Right cardiac atrium (tissue), 5 donors: ENCODE measurements at regions not wholly inside any gene's neighbourhood (a gene's known extent, or its start where the extent isn't known, plus 50 kb on each side); places are given as distances from the start of the nearest gene placed in this dataset.
"Not testable (repeated sequence)": the region's sequence is repeated elsewhere in the genome, so short reads cannot be mapped to it uniquely, and the experiment has no call there.

Experiments
- ATAC-seq, 2 donors: fragments of 200-7000 bp; cut with Tn5 transposase; one replicate each; pipeline versions ENCODE4 v1.8.0 to v1.9.1; 2020; ENCODE audit warnings: moderate library complexity in 2 of 2, mild to moderate bottlenecking in 1 of 2
- DNase-seq, 3 donors: peaks; one replicate each; pipeline ENCODE4 v3.0.0-alpha.2; 2020
- H3K27ac ChIP-seq: one replicate; pipeline ENCODE4 v1.5.1; 2013; ENCODE audit warnings: mild to moderate bottlenecking, low read length, control low read depth, moderate library complexity
- H3K27me3 ChIP-seq: one replicate; pipeline ENCODE4 v1.6.1; 2013; ENCODE audit not compliant: control insufficient read depth, insufficient read depth
- H3K4me1 ChIP-seq: one replicate; pipeline ENCODE4 v1.6.1; 2013; ENCODE audit warnings: low read length; ENCODE audit not compliant: control insufficient read depth, insufficient read depth
- H3K4me3 ChIP-seq: one replicate; pipeline ENCODE4 v1.5.1; 2013; ENCODE audit warnings: low read length, control low read depth
- H3K9me3 ChIP-seq: one replicate; pipeline ENCODE4 v1.6.1; 2013; ENCODE audit warnings: low read length; ENCODE audit not compliant: control insufficient read depth
- WGBS: extraction: QIAGEN DNeasy Blood & Tissue Kit; methylation state at CpG from one replicate; pipeline ENCODE4 v1.1.7; 2013; 5-methylcytosine and 5-hydroxymethylcytosine counted together
- intact Hi-C, 4 donors: fragments of 100-400 bp; cut with DNase I; formaldehyde crosslinking; loops; one replicate each; pipeline versions ENCODE4 v1.11.0 to v1.14.0; 2022 to 2023
- donor health status: healthy with polysubstance abuse.
- donor health status: DM: no; HTN: yes; CAD: no.
- donor health status: DM: no; HTN: no; CAD: no.
- donor health status: DM: no; HTN: yes; CAD: no; lungs with severe emphysema.
- donor health status: DM: yes; HTN: yes; CAD: no.

DNA sequence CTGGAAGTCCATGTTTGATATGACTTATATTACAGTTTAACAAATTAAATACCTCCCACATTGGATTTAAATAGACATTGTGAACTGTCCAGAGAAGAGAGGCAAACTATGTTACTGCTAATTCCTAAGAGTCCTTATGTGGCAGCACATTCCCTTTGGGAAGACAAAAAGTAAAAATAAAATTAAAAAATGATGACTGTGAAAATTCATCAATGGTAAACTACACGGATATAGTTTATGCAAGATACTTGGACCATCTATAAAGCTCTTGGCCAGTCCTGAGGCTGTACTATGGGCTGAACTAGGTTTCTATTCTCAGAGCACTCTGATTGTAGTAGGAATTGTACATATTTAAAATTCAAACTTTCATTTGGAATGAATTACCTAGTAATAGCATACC lies 206.4 kb downstream of the LRRK2 start:
- Histone ChIP-seq H3K27me3 (no peaks in the 10 kb centered on the region), H3K4me3 (no peak overlapping the region), H3K9me3 (no peaks in the 10 kb centered on the region), H3K4me1 (no peaks in the 10 kb centered on the region), H3K27ac (no peak overlapping the region)
- intact Hi-C loops: no loop called here
- no peak for ATAC-seq
- DNase-seq: no peak
- 68% methylated on average over 1 of the region's 1 CpG for WGBS

DNA sequence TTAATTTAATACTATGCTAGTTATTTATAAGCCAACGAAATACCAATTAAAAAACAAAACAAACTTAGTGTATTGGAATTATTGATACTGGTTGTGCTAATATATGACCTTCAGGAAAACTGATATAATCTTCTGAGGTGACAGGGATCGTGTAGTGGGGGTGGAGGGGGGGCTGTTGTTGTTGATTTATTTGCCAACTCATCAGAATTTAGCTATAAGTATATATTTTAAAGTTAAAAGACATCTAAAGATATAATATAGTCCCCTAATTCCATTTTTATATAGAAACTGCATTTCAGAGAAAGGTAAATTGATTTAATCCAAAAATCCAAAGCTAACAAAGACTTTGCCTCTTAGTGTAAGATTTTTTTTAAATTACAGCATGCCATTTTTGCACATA lies 210.5 kb downstream of the LRRK2 start:
- H3K4me1 ChIP-seq: no peaks in the 10 kb centered on the region
- H3K4me3 ChIP-seq: no peak overlapping the region
- DNase-seq (no peak), ATAC-seq (no peak)
- no peaks in the 10 kb centered on the region for H3K27me3 ChIP-seq
- 55% methylated on average over 2 of the region's 2 CpGs for WGBS
- intact Hi-C loops: no loop called here
- H3K27ac ChIP-seq: no peak overlapping the region
- H3K9me3 ChIP-seq: no peaks in the 10 kb centered on the region

DNA sequence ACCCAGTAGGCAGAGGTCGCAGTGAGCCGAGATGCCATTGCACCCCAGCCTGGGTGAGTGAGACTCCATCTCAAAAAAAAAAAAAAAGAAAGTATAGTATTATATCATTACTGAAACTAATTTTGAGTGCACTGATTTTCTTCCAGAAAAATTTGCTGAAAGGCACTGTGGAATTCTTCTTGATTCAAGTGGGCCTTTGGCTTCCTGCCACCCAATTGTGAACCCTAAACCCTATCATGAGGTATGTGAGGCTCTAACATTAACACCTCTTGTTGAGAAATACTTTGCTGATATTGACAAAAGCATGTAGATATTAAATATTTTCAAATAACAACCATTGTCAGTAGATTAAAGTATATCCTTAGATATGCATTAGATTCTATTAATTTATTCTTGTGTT lies 211.2 kb downstream of the LRRK2 start:
- Histone ChIP-seq H3K4me1 (no peaks in the 10 kb centered on the region), H3K27me3 (no peaks in the 10 kb centered on the region), H3K9me3 (no peaks in the 10 kb centered on the region), H3K4me3 (no peak overlapping the region), H3K27ac (no peak overlapping the region)
- whole genome bisulfite sequencing: 79% methylated on average over 2 of the region's 2 CpGs
- DNase-seq (no peak), ATAC-seq (no peak)
- intact Hi-C loops: no loop called here

DNA sequence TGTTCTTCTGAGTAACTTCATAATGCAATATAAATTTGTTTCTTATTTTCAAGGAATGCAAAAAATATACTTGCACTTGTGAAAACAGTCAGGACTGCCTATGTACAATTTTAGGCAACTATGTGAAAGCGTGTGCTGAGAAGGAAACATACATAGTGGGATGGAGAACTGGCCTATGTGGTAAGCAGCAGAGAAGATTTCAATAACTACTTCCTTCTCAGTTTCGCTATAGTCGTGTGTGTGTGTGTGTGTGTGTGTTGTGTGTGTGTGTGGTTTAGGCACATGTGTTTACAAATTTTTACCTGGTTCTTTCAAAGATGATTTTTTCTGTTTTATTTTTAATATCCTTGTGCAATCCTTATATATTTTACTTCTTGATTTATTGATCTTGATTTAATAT lies 211.8 kb downstream of the LRRK2 start:
- H3K9me3 ChIP-seq: no peaks in the 10 kb centered on the region
- WGBS: 73% methylated on average over 3 of the region's 3 CpGs
- no peak for ATAC-seq
- no peak for DNase-seq
- no peaks in the 10 kb centered on the region for H3K4me1 ChIP-seq
- H3K27ac ChIP-seq: no peak overlapping the region
- intact Hi-C loops: no loop called here
- no peaks in the 10 kb centered on the region for H3K27me3 ChIP-seq
- H3K4me3 ChIP-seq: no peak overlapping the region

DNA sequence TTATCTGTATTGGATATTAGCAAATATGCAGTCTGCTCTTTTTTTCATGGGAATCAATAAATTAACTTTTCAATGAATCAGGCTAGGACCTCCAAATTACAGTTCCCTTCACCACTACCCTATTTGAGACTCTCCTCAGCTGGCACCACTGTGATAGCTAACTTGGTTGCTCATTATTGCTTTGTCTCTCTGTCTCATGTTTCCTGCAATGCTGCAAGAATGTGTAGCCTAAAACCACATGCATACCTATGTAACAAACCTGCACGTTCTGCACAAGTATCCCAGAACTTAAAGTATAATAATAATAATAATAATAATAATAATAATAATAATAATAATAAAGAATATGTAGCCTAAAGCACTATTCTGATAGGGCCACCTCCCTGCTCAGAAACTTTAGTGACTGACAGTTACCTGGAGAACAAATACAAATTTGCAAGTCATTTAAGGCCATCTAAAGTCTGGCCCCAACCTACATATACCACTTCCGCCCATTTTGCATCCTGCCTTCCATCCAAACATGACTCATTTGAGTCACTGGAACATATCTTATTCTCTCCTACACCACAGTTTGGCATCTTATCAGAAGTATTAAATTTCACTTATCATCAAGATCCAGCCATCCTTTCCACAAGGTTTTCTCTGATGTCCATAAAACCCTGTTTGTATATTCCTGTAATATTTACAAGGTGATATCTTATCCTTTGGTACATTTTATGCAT lies 215.1 kb downstream of the LRRK2 start:
- no peak for DNase-seq
- no peaks in the 10 kb centered on the region for H3K27me3 ChIP-seq
- WGBS: 73% methylated on average over 2 of the region's 2 CpGs
- no peak overlapping the region for H3K4me3 ChIP-seq
- intact Hi-C loops: no loop called here
- ATAC-seq: no peak
- no peaks in the 10 kb centered on the region for H3K9me3 ChIP-seq
- H3K27ac ChIP-seq: no peak overlapping the region
- no peaks in the 10 kb centered on the region for H3K4me1 ChIP-seq

DNA sequence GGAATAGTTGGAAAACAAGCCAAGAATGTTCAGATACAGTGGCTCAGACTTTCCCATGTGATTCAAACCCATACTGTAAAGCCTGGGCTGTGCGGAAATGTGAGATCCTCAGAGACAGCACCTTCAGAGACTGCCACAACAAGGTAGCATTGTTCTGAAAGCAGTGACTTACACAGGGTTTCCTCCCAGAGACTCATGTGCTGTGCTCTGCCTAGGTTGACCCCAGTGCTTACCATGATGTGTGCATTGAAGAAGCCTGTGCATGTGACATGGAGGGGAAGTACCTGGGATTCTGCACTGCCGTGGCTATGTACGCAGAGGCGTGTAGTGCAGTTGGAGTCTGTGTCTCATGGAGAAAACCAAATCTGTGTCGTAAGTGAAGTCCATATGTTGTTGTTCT lies 219.4 kb downstream of the LRRK2 start:
- no peak for ATAC-seq
- Histone ChIP-seq H3K4me3 (no peak overlapping the region), H3K27me3 (no peaks in the 10 kb centered on the region), H3K27ac (no peak overlapping the region), H3K4me1 (no peaks in the 10 kb centered on the region), H3K9me3 (no peaks in the 10 kb centered on the region)
- WGBS: 87% methylated on average over 5 of the region's 5 CpGs
- no peak for DNase-seq
- intact Hi-C loops: no loop called here

DNA sequence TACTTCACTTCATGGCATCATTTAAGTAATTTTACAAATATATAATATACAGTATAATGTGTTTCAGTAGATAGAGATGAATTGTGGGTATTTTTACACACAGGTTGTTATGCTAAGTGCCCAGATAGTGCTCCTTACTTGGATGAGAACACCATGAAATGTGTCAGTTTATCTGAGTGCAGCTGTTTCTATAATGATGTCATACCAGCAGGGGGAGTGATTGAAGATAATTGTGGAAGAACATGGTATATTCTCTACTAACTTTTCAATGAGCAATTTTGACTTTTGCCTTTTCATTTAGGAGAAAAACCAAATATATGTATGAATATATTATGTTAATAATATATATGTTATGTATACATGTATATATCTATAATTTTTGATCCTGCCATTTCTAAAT lies 221.6 kb downstream of the LRRK2 start:
- no peaks in the 10 kb centered on the region for H3K4me1 ChIP-seq
- no peak for DNase-seq
- H3K9me3 ChIP-seq: no peaks in the 10 kb centered on the region
- no peaks in the 10 kb centered on the region for H3K27me3 ChIP-seq
- intact Hi-C loops: no loop called here
- no peak overlapping the region for H3K4me3 ChIP-seq
- ATAC-seq: no peak
- no peak overlapping the region for H3K27ac ChIP-seq

DNA sequence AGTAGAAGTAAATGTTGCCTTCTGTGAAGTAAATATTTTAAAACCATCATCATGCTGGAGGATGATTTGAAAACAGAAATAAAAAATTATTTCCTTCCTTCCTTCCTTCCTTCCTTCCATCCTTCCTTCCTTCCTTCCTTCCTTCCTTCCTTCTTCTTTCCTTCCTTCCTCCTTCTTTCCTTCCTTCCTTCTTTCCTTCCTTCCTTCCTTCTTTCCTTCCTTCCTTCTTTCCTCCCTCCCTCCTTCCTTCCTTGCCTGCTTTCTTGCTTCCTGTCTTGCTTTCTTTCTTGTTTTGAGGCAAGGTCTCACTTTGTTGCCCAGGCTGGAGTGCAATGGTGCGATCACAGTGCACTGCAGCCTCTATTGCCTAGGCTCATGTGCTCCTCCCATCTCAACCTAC lies 223.7 kb downstream of the LRRK2 start:
- DNase-seq, ATAC-seq, intact Hi-C loops, H3K9me3 ChIP-seq, H3K4me3 ChIP-seq, H3K27me3 ChIP-seq, H3K4me1 ChIP-seq, H3K27ac ChIP-seq: not testable (repeated sequence)
- 96% methylated on average over 1 of the region's 1 CpG for WGBS

DNA sequence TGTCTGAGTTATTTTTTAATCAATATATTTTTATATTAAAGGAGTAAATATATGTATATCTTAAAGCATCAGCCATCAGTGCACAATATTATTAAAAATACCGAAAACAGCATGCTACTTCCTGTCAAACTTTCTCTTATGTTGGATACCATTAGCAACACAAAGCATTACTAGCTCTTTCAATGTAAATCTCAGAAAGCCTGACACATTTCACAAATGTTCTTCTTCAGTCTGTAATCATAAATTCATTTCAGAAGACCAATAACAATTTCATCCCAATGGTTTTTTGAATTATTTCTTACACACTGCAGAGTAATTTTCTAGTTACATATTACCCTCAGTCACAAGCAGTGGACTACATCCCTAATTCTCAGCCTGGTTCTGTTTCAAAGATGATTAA lies 226.9 kb downstream of the LRRK2 start:
- intact Hi-C loops: no loop called here
- 92% methylated on average over 1 of the region's 1 CpG for WGBS
- Histone ChIP-seq H3K4me3 (no peak overlapping the region), H3K9me3 (no peaks in the 10 kb centered on the region), H3K27ac (no peak overlapping the region), H3K27me3 (no peaks in the 10 kb centered on the region), H3K4me1 (no peaks in the 10 kb centered on the region)
- DNase-seq (no peak), ATAC-seq (no peak)

DNA sequence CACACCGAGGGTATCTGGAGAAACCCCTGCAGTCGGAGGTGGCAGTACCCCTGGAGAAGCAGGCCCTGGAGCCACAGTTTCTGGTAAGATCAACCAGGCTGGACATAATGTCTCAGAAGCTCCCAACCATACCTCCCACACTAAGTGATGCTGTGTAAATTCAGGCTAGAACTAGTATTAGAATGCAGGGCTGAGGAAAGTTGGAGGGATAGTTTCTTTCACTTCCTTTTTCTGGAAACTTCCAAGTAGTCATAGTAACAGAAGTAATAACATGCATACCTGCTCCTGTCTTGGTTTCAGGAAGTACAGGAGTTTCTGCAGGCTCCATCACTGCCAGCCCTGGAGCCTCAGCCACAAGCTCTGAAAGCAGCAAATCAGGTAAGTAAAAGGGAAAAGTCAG lies 228.1 kb upstream of the CNTN1 start:
- no peak overlapping the region for H3K4me3 ChIP-seq
- no peak for DNase-seq
- 77% methylated on average over 2 of the region's 2 CpGs for WGBS
- H3K9me3 ChIP-seq: no peaks in the 10 kb centered on the region
- H3K4me1 ChIP-seq: no peaks in the 10 kb centered on the region
- no peak overlapping the region for H3K27ac ChIP-seq
- no peaks in the 10 kb centered on the region for H3K27me3 ChIP-seq
- intact Hi-C loops: no loop called here
- ATAC-seq: no peak

DNA sequence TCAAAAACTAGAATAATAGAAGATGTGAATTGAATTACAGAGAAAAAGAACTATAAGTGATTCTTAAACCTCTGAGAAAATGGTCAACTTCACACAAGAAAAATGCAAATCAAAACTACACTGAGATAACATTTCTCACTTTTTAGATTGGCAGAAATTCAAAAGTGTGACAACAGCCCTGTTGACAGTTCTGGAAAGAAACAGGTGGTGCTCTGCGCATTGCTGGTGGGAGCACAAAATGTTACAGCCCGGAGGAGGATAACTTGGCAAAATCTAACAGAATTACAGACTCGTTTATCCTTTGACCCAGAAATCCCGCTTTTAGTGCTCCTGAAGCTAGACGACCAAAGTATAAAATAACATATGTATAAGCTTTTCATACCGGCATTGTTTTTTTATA lies 222.5 kb upstream of the CNTN1 start:
- 31% methylated on average over 6 of the region's 6 CpGs for WGBS
- Histone ChIP-seq H3K4me3 (no peak overlapping the region), H3K4me1 (no peaks in the 10 kb centered on the region), H3K27ac (no peak overlapping the region), H3K9me3 (no peaks in the 10 kb centered on the region), H3K27me3 (no peaks in the 10 kb centered on the region)
- DNase-seq (no peak), ATAC-seq (no peak)
- intact Hi-C loops: no loop called here

DNA sequence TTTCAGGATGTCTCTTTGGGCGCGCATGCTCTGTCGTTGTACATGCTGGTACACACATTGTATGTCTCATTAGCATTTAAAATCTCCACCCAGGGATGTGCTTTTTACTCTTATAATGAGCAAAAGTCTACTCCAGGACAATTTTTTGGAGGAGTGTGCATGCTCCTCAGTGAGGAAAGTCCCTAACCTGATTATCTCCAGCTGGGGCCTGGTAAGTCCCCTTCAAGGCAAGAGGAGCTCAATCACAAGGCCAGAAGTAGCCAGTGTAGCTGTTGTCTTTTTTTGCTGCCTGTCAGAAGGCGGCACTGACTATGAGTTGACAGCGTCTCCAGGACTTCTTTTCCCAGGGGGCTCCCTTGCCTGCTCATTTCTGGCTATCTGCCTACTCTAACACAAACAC lies 218.3 kb upstream of the CNTN1 start:
- Histone ChIP-seq H3K27ac (no peak overlapping the region), H3K27me3 (no peaks in the 10 kb centered on the region), H3K9me3 (no peaks in the 10 kb centered on the region), H3K4me1 (no peaks in the 10 kb centered on the region), H3K4me3 (no peak overlapping the region)
- DNase-seq (no peak), ATAC-seq (no peak)
- WGBS: 58% methylated on average over 5 of the region's 5 CpGs
- intact Hi-C loops: no loop called here
